ENCODE measurements at regions not wholly inside any gene's neighbourhood (a gene's known extent, or its start where the extent isn't known, plus 50 kb on each side); places are given as distances from the start of the nearest gene placed in this dataset.
"Not testable (repeated sequence)": the region's sequence is repeated elsewhere in the genome, so short reads cannot be mapped to it uniquely, and the experiment has no call there.

DNA sequence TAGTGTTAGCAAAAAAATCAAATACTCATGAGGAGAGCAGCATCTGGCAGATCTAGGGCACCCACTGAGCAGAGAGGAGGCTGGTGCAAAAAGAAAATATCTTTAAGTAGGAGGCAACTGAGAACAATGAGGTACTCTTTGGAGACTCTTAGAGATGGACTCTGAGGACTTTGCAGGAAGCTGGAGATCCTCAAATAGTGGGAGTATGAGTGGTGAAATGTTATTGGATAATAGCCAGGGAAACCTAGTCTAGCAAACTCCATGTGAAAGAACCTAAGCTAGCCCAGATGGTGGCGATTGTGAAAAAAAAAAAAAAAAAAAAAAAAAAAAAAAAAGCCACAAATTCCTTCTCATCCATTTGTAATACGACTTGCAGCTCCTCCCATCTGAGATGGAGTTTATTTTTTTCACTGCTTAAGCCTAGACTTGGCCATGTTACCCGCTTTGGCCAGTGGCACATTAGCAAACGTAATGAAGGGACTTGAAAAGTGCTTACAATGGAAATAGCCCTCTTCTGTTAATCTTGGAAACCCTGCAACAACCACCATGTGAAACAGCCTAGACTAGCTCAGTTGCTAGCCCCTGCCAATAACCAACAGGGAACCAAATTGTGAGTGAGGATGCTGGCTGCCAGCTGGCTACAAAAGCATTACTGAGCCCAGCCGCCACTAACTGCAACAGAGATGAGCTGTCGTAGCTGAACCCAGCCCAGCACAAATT, 476.2 kb downstream of the KLF12 start:
- no peak for DNase-seq

DNA sequence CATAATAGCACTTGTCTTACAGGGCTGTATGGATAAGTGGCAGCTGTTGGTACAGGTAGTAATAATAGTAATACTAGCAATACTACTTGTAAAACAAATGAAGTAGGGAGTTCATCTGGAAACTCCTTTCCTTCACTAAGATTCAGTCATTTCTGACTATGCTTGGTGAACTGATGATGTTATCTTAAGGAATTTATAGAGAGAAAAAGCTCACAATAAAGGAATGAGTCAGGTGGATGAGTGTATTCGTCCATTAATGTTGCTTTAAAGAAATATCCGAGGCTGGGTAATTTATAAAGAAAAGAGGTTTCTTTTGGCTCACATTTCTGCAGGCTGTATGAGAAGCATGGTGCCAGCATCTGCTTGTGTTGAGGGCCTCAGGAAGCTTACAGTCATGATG, 477.3 kb downstream of the KLF12 start:
- DNase-seq = no peak

DNA sequence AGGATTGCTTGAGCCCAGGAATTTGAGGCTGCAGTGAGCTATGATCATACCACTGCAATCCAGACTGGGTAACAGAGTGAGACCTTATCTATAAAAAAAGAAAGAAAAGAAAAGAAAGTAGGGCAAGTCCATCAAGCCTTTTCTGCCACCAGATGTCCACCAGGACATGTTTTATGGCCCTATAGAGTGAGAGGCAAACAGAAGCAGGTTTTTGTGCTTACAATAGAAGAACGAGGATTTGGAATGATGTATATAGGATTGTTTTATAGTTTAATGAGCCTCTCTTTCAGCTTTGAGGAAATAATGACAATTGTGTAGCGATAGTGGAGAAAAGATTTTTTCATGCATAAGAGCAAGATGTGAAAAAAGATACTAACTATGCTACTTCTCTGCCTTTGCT, 480.5 kb downstream of the KLF12 start:
- DNase-seq = no peak

DNA sequence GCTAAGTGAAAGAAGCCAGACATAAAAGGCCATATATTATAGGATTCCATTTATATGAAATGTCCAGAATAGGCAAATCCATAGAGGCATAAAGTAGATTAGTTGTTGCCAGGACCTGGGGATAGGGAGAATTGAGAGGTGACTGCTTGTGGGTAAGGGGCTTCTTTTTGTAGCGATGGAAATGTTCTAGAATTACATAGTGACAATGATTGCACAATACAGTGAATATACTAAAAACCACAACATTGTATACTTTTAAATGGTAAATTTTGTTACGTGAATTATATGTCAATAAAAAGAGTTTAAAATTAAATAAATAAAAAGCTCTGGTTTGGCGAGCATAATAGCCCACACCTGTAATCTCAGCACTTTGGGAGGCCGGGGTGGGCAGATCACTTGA, 486.8 kb downstream of the KLF12 start:
- no peak for DNase-seq

DNA sequence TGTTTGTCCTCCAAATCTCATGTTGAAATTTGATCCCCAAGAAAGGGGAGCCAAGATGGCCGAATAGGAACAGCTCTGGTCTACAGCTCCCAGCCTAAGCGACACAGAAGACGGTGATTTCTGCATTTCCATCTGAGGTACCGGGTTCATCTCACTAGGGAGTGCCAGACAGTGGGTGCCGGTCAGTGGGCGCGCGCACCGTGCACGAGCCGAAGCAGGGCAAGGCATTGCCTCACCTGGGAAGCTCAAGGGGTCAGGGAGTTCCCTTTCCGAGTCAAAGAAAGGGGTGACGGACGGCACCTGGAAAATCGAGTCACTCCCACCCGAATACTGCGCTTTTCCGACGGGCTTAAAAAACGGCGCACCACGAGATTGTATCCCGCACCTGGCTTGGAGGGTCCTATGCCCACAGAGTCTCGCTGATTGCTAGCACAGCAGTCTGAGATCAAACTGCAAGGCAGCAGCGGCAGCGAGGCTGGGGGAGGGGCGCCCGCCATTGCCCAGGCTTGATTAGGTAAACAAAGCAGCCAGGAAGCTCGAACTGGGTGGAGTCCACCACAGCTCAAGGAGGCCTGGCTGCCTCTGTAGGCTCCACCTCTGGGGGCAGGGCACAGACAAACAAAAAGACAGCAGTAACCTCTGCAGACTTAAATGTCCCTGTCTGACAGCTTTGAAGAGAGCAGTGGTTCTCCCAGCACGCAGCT, 493.6 kb downstream of the KLF12 start:
- DNase-seq = not testable (repeated sequence)

DNA sequence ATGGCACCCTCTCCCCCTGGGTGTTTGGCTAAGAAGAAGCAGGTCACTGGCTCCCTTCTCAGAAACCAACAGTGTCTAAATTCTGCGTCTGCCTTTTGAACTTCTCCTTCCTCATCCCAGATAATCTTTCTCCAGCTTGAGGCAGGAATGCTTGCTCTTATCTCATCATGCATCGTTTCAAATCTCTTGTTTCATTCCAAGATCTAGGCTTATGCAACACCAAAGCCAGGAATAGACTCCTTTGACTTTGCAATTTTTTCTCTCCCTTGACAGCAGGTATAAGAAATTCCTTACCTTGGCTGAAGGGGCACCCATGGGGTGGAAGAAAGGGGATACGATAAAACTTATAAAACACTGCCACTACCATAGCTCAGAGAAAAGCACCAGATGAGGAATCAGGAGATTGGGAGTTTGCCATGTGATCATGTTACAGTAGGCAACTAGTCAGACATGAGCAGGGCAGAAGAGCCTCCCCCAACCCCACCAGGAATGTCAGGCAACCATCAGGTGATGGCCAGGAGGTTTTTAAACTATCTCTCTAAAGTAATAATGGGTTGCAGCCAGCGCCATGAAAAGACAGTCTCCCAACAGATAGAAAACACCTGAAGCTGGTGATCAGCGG, 498.9 kb downstream of the KLF12 start:
- no peak for DNase-seq

DNA sequence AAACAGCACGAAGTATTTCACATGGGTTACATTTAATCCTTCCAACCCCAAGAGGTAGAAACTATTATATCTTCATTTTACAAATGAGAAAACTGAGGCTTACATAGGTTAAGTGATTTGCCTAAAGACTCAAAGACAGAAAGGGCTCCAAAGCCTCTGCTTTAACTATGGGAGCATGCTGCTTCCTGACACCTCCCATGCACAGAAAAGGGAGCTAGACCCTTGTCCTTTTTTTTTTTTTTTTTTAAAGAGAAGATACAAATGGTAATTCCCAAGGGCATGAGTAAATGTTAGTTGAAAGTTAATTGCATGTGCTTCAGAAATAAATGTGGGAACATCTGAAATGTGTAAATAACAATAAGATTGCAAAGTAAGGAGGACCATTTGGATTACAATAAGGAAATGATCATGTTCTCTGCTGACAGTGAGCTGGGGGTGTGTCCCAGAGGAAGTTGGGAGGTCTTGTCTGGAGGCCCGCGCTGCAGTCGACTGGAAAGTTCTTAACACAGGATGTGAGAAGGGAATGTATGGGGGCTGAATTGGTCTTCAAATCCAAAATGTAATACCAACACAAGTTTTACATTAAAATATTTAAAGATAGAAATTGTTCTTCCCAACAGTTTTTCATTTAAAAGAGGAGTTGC, 500.3 kb downstream of the KLF12 start:
- no peak for DNase-seq

DNA sequence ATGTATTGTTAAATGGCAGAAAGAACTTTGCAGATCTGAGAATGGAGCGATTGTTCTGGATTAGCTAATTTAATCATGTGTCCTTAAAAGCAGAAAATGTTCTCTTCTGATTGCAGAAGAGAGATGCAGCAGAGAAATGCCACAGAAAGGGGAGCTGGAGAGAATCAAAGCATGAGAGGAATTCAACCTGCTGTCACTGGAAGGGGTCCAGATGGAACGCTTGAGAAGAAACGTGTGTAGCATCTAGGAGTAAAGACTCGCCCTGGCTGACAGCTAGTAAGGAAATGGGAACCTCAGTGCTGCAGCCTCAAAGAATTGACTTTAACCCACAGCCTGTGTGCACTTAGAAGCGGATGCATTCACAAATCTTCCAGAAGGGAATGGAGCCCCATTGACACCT, 502.8 kb downstream of the KLF12 start:
- DNase-seq = no peak

DNA sequence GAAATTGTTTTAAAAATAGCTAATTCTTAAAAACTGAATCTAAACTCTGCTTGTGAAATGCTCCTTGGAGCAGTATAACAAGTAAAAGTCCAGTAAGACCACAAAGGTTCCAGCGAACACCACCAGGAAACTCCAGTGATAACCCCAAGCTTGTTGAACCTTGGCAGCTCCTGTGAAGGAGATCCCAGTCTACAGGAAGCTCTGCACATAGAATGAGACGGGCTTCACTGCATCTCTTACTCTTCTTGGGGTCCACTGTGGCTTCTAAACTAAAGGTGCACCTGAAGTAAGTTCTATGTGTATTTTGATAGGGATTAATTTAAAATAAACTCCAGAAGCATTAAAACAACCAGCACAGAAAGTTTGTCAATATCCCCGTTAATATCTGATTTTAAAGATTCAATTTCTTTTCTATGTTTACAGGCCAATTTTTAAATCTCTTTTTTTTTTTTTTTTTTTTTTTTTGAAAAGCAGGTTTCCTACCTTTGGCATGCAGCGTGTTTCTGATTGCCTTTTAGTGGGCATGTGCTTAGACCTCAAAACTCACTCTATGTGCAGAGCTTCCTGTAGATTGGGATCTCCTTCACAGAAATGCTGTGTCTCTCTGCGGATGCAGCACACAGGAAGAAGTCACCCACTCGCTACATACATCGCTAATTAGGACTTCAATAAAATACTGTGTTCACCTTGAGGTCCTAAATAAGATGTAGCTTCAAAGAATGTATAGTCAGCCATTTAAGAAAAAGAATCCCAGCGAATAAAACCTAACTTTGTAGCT, 508.5 kb downstream of the KLF12 start:
- DNase-seq = no peak

DNA sequence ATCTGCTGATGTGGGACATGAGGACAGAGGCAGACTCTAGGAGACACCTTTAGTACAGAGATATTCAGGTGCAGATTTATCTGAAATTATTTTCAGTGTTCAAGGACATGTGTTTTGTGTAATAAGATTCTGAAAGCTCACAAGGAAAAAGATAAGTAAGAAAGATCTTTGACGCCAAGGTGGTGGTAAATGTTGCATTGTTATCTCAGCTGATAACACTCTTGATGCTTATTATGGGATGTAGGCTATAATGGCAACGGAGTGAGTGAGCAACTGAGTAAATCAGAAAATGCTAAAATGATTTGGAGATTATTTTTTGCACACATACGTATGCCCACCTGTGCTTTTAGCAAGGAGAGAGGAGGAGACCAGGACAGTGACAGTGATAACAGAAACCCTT, 510.9 kb downstream of the KLF12 start:
- no peak for DNase-seq

DNA sequence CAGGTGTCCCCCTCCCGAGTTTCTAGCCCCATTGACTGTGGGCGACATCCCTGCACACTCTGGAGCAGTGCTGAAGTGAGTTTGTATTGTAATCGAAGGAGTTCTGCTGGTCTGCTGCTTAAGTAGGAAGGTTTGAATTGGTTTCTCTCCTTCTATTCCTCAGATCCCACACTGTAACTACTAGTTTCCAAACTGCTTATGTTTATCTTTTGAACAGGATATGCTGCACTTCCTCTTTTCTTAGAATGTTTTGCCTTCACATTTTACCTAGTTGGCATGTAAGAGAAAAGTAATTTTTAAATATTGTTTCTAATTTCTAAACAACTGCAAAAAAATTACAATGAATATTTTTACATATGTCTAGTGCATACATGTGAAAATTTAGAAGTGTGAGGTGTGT, 511.8 kb downstream of the KLF12 start:
- DNase-seq = no peak

DNA sequence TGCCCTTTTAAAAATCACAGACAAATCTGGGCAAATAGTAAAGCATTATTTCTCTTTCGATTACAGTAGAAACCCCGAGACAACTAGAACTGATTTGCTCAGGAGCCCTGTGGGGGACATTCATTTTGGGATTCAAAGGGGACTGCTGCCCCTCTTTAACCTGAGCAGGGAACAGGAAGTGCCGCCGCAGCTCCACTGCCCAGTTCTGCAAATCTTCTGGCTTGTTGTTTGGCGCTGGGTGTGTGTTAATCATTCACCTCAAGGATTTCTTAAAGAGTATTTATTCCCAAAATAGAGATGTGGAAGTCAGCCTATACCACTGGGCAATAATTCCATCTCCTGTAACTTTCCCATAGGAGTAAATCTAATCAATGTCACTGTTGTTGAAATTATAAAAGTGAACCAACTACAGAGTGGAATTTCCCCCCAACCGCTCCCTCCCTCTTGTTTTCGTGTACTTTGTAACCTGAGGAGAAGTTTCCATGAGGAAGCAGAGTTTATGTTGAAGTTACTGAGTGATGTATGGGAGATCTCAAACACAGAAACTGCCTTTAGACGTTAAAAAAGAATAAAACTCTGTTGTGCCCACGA, 515.8 kb downstream of the KLF12 start:
- no peak for DNase-seq

DNA sequence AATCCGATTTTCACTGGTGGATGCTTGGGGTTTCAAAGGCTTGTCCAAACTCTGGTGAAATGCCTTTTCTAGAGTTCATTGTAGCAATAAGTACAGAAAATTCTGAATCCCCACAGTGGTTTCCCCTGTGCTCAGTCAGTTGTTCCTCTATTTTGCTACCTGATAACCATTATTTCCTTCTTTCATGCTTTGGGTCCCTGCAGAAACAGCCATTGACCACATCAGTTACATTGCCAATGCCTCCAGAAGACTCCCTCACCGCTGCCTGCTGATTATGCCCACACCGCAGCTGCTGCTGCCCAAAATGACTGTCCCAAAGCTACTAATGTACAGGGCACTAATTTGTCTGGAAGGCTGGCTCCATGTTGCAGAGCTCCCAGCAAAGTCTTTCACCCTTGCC, 517.3 kb downstream of the KLF12 start:
- no peak for DNase-seq

DNA sequence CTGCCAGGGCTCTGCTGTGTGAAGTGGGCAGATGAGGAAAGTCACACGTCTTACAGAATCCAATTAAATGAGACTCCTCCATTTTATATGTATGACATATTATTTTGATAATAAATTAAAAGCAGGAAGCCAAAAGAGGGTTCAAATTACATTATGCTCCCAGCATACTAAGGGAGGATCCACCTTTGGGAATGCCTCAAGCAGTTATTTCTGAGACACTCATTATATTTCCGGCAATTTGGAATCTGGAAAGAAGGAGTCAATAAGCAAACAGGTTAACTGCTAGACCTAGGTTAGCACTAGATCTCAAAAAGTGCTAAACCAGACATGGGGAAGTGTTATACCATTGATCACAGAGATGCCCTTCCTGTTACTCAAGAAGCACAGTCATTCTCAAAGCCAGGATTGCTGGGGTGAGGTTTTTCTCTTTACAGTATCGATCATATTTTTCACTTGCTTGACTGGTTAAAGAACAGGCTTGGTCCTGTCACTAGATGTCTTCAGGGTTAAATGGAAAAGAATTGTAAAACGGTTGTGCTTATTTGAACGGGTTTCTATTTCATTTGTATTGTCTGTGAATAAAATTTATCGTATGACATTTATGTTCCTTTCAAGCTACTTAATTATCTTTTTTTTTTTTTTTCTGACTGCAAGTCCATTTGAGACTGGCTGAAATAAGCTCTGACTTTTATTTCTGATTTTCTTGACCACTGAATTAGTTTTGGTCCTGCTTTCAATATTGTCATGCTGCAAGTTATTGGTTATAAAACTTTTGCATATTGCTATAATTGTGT, 523.2 kb downstream of the KLF12 start:
- no peak for DNase-seq

DNA sequence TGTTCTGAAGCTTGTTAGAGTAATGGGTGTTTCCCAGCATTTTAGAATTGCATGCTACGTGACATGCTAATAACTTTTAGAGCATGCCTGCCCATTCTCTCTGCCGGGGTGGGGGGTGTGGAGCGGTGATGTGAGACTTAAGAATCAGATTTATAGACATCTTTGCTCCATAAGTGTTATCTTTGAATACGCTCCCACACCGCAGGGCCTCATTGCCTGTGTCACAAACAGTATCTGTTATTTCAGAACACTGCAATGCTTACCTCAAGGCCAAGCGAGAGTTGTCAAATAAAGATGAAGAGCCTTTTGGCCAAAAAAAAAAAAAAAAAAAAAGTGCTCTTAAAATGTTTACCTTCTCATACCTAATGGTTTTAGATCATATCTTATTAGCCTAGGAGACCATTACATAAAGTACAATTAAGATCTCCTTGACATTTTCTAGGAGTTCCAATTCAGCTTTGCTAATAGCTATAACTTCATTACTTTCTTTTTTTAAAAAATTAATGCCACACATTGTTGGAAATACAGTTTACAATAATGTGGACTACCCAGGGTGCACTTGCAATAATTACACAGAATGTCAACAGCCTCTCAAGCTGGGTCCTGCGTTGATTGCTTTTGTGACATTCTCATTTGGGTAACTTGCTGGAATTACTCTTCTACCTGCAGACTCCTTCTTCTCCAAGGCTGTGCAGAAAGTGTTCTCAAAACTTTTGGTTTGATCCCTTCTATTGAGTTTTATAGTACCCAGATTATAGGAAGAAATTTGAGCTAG, 525.3 kb downstream of the KLF12 start:
- DNase-seq = no peak

DNA sequence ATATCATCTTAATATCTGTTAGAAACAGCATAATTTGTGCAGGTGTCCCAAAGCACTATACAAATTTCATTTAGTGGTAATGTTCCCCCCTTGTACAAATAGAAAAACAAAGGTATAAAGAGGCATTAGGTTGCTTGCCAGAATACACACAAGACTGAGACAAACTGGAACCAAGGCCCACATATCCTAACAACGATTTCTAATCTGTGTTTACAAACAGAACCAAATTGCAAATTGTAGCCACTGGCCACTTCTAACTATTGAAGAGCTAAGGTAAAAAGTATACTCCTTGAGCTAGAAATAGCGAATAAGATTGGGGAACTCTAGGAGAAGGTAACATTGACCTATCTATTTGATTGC, 526.1 kb downstream of the KLF12 start:
- DNase-seq = no peak

DNA sequence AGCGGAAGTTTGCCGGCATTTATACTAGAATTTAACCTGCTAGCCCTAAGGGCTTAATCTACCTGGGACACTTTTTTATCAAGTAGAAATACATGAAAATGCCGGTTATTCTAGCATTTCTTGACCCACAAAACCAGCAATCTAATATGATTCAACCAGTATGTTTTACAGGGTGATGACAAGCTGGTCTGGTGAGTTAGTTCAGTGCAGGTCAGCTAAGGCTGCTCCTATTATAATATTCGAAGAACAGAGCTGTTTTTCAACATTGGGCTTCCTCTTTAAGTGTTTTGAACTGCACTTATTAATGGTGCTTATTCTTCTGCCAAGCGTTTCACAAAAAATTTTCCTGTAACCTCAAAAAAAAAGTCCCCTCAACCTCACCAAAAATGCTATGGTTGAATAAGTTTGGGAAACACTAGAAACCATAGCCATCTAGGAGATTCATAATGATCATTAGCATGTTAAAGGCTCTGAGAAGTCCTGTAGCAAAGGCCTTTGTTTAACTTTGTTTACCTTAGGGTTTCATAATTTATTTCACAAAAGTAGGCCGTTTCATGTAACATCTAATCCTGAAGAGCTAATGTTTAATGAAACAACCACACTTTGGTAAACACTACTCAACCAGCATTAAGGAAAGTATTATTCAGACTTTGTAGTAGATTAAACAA, 526.6 kb downstream of the KLF12 start:
- no peak for DNase-seq

DNA sequence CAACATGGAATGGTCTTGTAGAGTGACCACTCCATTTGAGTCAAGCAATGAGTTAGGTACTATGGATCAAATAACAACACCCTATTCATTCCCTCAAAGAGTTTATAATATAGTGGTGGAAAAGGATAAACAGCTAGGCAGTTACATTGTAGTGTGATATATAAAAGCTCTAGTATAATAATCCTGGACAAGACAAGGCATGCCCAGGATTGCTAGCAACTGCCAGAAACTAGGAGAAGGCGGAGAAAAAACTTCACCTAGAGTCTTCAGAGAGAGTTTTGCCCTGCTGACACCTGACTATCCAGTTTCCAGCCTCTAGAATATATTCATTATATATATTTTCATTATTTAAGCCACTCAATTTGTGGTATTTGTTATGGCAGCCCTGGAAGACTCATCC, 530.6 kb downstream of the KLF12 start:
- DNase-seq = no peak

DNA sequence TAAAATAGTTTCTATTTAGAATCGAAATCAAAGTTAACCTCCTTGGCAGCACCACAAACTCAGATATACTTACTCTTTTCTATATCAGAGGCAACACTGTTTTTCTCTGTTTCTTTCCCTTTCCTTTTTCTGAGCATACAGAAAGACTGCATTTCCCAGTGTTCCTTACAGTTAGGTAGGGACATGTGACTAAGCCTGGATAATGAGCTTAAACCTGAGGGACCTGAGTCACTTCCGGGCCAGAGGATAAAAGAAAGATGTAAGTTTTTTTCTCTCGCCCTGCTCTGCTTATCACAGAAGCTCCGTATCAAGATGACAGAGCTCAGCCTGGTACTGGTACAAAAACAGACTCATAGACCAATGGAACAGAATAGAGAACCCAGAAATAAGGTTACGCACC, 531.9 kb downstream of the KLF12 start:
- no peak for DNase-seq

DNA sequence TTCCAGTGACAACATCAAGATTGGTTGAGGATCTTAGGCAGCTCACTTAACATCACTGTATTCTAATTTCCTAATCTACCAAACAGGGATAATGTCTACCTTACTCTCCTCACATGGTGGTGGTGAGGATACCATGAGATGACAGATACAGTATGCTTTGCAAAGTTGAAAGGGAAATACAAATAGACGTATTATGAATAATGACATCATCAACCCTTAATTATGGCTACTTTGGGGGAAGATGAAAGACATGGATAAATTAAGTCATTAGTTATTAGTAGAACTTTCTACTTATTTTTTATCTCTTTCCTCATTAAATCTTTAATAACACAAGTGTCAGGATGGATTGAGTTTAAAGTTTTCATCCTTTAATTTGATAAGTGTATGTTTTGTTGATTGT, 532.5 kb downstream of the KLF12 start:
- DNase-seq = no peak
